HK-2 (cell line): ENCODE measurements at regions not wholly inside any gene's neighbourhood (a gene's known extent, or its start where the extent isn't known, plus 50 kb on each side); places are given as distances from the start of the nearest gene placed in this dataset.

ENCODE experiments used
- DNase-seq: peaks from one replicate; pipeline ENCODE4 v3.0.0-alpha.2; 2018; ENCODE audit not compliant: unreplicated experiment

DNA sequence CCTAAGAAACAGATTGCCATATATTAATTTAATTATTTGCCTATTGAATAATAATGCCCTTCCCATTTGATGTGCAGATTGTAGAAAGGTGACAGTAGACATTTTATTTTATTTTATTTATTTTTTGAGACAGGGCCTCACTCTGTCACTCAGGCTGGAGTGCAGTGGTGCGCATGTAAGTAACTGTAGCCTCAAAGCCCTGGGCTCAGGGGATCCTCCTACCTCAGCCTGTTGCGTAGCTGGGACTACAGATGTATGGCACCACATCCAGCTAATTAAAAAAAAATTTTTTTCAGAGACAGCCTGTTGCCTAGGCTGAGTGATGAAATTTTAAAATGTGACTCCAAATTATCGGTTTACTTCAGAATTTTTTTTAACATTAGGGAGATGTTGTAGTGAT, 1110.0 kb upstream of the EEF2KMT start:
- DNase-seq = no peak

DNA sequence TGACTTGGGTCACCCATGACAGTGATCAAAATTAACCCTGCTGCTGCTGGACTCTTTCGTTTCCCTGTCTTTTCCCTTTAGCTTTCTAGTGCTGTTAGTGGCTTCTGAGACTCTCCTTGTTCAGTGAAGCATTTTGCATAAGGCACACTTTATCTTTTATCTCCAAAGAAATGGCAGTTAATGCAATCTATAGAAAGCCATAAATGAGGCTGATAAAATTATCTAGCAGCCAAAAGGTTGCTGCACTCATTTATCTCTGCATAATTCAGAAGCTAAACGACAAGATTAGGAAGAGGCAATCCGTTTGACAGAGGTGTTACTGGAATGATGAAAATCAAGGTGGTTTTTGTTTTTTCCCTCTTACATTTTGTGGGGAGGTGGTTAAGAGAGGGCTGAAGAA, 1109.5 kb upstream of the EEF2KMT start:
- no peak for DNase-seq

DNA sequence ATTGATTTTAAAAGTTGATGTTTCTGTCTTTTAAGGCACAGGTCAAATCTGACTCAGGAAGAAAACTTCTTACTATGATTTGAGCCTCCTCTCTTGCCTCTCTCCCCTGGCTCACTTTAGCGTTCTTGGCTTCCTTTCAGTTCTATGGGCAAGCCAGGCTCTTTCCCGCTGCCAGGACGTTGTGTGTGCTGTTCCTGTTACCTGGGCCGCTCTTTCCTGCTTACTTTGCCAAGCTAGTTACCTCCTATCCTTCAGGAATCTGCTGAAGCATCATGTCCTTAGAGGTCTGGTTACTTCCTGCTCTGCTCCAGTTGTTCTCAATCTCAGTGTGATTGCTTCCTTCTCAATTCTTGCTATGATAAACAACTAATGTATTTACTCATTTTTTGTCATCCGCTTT, 1108.5 kb upstream of the EEF2KMT start:
- no peak for DNase-seq

DNA sequence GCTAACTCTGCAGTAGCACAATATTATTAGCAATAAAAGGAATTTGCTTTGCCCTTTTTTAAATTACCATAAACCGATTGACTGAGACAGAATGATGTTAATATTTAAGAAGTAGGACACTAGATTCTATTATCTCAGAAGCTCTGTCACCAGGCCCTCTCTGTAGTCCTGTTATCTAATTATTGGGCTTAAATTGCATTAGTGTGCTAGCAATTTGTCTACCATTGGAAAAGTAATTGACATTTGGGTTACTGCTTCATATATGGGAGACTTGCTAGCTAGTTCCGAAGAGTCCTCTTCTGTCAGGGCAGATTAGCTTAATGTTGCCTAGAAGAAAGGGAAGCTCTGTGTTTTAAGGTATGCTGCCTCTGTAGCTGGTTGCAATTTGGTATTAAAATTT, 1107.3 kb upstream of the EEF2KMT start:
- no peak for DNase-seq

DNA sequence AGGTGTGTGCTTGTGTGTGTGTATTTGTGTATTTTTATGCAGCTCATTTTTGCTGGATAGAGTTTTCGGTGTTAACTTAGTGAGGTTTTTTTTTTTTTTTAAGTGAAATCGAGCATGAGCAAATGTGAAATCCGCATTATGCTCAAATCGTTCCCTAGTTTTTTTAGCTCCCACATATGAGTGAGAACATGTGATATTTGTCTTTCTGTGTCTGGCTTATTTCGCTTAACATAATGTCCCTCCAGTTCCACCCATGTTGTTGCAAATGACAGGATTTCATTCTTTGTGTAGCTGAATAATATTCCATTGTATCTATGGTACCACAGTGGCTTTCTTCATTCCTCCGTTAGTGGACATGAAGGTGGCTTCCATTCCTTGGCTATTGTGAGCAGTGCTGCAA, 1103.3 kb upstream of the EEF2KMT start:
- no peak for DNase-seq

DNA sequence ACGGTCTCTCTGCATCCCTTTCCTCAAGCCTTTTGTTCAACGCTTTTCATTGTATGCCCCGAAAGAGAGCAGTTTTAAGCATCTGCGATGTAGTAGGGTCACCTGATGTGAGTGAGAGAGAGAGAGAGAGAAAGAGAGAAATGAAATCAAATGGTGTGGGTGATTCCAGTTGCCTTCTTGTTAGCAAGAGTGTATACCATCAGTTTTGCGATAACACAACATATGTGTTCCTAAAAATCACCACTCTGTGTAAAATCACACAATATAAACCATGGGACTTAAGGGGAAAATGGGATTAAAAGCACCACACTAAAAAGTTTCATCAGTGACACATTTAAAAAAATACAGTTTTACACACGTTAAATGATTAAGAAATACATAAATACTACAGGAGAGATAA, 1102.7 kb upstream of the EEF2KMT start:
- DNase-seq = no peak

DNA sequence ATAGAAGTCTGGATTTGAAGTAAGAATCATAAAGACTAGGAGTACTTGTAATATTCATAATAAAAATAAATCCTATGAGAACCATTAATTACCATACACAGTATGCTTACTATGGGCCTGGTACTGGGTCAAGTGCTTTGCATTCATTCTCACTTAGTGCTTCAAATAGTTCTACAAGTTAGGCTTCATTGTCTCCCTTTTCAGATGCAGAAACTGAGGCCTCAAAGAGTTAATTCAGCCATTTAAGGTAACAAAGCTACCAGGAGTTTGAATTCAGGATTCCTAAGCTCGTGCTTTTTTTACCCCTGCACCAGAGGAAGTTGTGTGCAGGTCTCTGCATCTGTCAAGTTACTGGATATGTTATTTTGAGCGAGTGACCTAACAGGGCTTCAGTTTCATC, 1098.4 kb upstream of the EEF2KMT start:
- DNase-seq = no peak

DNA sequence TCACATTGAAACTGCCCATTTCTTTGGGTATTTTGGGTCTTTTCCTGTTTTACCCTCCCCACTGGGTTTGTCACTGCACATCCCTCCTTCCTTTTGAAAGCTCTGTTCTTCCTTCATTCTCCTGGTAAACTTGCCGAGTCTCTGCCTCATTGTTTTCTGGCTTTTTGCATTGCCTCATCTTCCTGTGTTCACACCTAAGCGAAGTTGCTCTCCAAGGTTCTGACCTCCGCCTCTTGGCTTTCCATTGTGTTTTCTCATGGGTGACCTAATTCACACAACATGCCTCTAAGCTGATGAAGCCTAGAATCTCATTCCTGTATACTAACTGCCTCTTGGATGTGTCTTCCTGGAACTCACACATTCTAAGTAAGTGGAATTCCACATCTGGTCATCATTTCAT, 1096.1 kb upstream of the EEF2KMT start:
- DNase-seq = peak; percentile 3

DNA sequence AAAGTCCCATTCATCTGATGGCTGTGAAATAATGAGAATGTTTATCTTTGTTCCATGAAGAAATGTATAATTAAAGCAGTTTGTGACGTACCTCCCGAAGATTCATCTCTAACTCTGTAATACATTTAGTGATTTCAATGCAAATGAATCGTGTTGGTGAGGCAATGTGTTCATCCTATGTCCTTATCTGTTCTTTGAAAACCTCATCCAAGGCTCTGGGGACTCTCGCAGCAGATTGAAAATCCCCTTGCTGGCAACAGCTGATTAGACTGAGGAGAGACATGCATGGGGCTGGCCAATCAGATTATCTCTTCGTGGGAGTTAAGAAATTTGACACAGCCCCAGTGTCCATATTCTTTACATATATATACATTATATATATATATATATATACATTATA, 1095.4 kb upstream of the EEF2KMT start:
- no peak for DNase-seq

DNA sequence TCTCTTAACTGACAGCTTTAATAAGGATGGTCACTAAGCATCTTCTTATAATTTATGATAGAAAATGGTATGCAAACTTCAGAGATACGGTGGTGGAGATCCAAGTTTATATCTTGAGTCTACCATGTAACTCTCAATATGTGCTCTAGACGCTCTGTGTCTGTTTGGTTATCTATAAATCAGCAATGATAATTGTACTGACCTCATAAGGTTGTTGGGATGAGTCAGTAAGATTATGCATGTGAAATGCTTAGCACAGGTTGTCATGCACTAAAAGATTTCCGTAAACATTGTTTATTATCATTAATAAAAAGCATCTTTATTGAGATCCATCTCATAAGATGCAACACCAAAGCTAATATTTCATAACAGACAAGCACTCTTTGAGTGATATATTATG, 1094.9 kb upstream of the EEF2KMT start:
- no peak for DNase-seq

DNA sequence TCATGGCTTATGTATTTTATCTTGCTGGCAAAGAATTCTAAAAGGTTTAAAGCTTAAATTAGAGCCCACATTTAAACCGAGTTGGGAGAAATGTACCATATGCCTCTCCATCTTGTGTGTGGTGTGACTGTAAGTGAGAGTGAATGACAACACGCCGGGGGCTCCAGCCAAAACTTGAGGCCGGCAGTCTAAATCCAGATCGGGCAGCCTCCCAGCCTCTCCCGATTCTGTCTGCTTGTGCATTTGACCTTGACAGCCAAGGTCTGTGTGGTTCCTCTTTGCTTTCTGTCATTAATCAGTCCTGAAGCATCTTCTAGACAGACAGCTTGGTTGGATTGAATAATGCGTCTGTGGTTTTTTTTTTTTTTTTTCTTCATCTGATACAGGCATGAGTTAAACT, 1093.2 kb upstream of the EEF2KMT start:
- no peak for DNase-seq

DNA sequence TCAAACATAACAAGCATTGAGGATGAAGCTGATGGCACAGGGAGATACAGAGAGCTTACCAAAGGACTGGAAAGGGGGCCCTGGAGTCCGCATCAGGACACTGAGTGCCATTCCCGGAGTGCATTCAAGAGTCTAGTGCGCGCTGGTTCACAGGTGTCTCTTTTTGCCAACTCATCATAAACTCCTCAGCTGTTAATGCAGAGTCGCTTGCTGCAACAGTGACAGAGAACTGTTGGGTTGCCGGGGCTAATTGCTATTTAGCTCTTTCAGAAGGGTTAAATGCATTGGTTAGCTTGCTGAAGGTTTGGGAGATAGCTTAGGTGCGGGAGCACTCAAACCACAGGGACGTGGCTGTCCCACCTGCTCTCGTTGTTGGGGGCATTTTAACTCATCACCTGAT, 1091.6 kb upstream of the EEF2KMT start:
- DNase-seq = no peak

DNA sequence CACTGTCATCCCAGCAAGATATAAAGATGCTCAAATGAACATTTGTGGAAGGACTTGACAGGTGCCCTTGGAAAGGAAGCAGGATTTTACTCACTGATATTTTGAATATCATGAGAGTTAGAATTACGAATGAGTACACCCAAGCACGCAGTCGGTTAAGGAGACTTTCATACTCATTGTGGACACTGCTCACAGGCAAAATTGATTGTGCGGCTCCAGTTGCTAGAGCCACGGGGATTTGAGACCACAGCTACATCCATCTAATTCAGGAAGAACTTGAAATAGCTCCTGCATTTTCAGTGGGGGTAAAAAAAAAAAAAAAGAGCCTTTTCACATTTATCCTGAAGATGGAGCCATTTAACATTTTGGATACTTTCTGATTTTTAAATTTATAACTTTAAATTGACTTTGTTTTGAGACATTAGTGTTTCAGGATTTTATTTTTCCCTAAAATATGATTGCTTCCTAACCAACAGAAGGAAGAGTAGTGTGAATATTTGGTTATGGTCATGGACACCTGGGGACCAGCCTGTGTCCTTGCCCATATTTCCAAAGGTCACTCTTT, 1080.1 kb upstream of the EEF2KMT start:
- DNase-seq = no peak

DNA sequence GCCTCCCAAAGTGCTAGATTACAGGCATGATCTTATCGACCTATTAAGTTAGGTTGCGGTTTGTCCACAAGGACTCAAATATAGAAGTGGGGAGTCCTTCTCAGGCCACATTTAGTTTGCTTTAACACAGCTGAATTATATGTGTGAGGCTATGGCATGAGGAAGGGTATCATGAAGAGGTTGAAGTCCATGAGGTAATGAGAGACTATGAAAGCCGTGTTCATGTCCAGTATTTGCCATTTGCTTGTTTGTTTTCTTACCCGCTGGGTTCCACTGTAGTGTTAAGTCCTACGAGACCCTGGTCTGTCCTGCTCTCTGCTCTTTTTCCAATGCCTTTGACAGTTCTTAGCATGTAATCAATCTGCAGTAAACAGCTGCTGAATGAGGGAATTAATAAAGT, 1072.4 kb upstream of the EEF2KMT start:
- no peak for DNase-seq

DNA sequence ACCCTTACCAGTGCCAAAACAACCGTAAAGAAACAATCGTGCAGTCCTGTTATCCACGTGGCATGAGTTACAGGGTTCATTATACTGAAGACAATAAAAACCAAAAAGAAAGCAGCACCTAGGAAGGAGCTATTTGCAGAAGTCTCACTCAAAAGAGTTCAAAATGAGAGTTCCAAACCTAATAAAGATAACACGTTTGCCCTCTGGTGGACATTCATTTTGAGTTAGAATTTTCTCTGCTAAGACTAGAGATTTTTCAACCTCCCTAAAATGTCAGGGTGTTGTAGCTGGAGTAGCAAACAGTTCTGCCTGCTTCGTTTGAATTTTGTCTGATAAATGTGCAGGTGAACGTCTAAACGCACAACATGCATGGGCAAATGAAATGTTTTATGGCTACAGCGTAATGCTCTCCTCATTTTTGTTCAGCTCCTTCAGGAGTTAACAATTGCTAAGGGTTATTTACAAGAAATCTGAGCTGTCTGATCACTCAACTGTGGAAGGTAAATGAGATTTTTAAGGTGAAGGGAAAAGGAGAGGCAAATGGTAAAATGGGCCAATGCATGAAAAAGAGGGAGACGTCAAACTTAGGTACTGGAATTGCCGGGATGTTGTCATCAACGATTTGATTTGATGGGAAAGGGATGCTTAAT, 1067.9 kb upstream of the EEF2KMT start:
- DNase-seq = no peak

DNA sequence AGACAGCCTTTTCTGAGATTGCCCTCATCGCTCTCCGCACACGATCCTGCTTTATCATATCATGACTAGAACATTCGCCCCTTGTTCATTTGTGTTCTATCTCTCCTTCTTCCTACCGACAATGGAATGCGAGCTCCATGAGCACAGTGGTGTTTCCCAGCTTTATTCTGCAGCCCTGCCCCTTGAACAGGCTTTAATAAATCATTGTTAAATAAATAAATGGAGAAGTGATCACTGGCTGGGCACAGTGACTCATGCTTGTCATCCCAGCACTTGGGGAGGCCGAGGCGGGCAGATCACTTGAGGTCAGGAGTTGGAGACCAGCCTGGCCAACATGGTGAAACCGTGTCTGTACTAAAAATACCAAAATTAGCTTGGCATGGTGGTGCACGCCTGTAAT, 1063.3 kb upstream of the EEF2KMT start:
- no peak for DNase-seq

DNA sequence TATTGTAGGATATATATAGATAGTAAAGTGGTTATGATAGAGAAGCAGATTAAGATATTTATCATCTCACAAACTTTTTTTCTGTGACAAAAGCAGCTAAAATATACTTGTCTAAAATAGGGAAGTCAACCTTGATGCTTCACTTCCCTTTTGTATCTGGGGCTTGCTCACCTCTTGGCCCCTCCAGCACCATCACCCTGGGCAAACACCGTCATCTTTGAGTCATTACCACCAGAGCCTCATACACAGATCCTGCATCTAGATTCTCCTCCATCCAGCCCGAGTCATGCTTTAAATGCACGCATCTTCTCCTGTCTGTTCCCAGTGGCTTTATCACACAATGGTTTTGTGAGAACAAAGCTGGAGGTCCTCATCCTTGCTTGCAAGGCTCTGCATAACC, 1062.7 kb upstream of the EEF2KMT start:
- no peak for DNase-seq

DNA sequence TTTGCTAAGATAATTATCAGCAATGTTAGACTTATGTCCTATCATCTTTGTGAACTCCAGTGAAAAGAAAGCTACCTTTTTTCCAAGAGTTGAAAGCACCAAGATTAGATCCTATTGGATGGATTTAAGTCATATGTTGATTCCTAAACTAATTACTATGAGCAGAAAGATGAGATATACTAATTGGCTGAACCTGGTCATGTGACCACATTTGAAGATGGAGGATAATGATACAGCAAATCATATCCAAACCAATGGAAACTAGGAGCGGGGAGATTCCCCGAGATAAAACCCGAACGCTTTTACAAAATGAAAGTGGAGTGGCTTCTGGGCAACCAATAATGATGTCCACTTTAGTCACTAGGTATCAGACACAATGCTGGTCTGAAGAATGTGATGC, 1060.2 kb upstream of the EEF2KMT start:
- DNase-seq = no peak

DNA sequence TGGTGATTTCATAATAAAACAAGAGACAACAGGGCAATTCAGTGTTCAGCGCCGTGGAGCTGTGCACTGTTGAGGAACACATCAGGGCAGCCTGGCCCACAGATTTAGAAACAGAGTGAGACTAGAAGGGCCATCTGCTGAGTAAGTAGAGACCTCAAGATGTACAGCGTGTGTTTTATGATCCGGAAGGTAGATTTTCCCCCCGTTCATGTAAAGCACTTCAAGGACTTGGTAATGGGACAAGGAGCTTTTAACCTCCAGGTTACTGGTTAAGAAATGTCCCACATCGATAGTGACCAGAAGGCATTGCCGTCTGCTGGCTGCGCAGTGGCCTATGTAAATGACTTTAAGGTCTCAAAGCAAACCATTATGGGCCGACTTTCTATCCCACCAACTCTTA, 1057.7 kb upstream of the EEF2KMT start:
- no peak for DNase-seq

DNA sequence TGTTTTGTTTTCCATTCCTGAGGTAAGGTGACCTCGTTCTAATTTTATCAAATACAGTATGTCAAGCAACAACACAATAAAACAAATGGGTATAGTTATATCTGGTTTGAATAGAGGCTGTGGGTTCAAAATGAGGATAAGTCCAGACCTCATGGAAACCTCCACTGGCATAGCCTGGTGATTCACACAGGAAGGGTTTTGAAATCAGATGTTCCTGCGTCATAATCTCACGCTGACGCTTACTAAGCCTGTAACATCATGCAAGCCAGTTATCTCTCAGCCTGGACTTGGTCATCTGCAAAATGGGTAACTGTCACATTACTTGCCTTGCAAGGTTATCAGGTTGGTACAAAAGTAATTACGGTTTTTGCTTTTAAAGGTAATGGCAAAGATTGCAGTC, 1056.3 kb upstream of the EEF2KMT start:
- DNase-seq = no peak

DNA sequence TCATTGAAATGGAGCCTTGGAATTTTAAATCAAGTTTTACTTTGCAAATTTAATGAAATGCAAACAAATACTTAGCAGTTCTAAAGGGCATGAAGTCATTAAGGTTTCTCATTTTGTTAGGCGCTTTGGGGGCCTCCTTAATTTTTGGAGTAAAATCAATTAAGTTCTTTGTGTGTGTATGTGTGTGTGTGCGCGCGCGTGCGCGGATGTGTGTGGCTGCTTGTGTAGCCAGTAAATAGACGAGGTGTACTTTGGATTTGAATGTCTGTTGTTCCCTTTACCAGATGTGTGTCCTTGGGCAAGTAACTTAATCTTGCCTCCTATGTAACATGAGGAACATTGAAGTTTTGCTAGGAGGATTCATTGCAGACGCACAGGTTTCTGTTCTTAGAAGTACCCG, 1051.4 kb upstream of the EEF2KMT start:
- no peak for DNase-seq

DNA sequence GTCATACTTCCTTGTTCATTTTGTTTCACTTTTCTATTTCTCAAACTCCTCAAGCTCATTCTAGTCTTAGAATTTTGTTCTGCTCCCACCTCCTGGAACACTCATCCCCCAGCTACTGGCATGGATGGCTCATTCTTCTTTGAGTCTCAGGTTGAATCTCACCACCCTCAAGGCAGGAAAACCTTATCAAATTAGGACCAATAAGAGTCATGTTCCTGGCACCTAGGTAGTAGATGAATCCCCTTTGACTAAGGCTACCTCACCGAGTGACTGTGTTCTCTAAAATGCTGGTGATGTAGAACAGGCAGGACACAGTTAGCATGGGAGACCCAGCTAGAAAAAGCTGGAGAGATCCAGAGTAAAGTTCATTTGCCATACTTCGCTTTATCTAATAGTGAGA, 1050.8 kb upstream of the EEF2KMT start:
- no peak for DNase-seq

DNA sequence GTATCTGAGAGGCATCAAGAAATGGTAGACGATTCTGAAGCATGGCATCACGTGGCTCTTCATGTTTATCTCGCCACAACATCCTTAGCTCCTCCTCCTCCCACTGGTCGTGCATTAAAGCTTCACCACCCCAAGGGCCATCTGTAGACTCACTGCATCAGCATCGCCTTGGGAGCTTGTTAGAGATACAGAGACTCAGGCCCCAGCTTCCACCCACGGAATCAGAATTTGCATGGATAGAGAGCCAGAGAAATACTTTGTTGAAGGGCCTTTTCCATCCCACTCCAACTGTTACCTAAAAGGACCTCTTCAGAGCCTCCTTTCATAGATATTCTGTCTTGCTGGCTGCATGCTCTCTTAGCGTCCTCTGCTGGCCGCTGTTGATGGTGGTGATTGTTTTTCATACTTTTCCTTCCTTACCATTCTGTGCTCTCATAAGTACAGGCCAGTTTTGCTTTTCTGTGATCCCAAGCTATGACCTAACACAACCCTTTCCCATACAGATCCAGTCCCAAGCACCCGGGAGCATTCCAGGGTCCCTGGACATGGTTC, 1049.4 kb upstream of the EEF2KMT start:
- DNase-seq = no peak

DNA sequence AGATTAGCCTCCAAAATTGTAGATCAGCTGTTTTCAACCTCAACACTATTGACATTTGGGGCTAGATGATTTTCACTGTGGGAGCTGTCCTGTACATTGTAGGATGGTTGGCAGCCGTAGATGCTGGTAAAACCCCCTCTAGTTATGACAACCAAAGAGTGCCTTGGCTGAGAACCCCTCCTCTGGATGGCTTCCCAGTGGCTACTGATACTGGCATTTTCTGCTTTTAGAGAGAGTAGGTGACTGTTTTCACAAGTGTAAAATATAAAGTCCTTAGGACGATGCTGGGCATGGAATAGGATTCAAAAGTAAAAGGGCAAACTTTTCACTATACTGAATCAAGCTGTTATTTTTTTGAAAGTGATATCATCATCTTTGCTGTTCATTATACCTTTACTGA, 1048.8 kb upstream of the EEF2KMT start:
- DNase-seq = no peak
